Peyer's patch (tissue), 4 donors: ENCODE measurements at regions not wholly inside any gene's neighbourhood (a gene's known extent, or its start where the extent isn't known, plus 50 kb on each side); places are given as distances from the start of the nearest gene placed in this dataset.

Source experiments
- DNase-seq, 3 donors: peaks; one replicate each; pipeline ENCODE4 v3.0.0-alpha.2; 2017 to 2019
- H3K27ac ChIP-seq, 4 donors: fragments of 200-600 bp; sonication (generic); one replicate each; pipeline ENCODE4 v1.5.1; 2016 to 2019
- H3K27me3 ChIP-seq, 2 donors: fragments of 200-600 bp; sonication (generic); one replicate each; pipeline ENCODE4 v1.5.1; 2019
- H3K36me3 ChIP-seq, 3 donors: fragments of 200-600 bp; sonication (generic); one replicate each; pipeline ENCODE4 v1.5.1; 2016 to 2019
- H3K4me1 ChIP-seq, 4 donors: fragments of 200-600 bp; sonication (generic); one replicate each; pipeline ENCODE4 v1.5.1; 2016 to 2019
- H3K4me3 ChIP-seq, 4 donors: fragments of 200-600 bp; sonication (generic); 1 replicate in 3 of 4; 2 replicates in 1 of 4; pipeline ENCODE4 v1.5.1; 2016 to 2019; ENCODE audit warnings: mild to moderate bottlenecking in 1 of 4
- H3K9me3 ChIP-seq, 4 donors: fragments of 200-600 bp; sonication (generic); one replicate each; pipeline ENCODE4 v1.5.1; 2016 to 2019; ENCODE audit warnings: mild to moderate bottlenecking in 1 of 4
- POLR2A ChIP-seq, 2 donors: fragments of 450-650 bp; IDR thresholded peaks; one replicate each; pipeline ENCODE4 v1.5.1; 2017; ENCODE audit warnings: antibody characterized with exemption in 2 of 2, mild to moderate bottlenecking in 2 of 2, moderate library complexity in 2 of 2
- TF ChIP-seq, protein P1 (sequence below), 6 experiments: fragments of 450-650 bp in 4 of 6; fragments of 200-600 bp in 2 of 6; sonication (generic) in 1 of 6; IDR thresholded peaks; one replicate each; pipeline ENCODE4 v1.5.1; 2017 to 2019; ENCODE audit warnings: antibody characterized with exemption in 6 of 6, mild to moderate bottlenecking in 3 of 6, moderate library complexity in 1 of 6

DNA sequence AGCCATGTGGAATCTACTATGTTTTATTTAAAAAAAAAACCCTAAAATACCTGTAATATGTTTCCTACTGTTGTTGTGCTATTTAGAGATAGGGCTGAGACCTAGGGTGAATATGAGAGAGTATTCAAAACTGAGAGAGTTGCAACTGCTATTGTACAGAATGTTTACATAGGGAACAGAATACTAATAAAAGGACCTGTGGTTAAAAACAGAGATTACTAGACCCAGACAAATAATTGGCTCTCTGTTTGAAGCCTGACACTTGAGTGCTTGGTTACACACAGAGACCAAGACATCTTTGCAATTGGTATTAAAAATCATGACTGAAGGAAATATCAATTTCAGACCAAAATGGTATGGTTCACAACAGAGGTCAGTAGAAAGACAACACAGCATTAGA is 278.9 kb upstream of the GIMD1 start:
- Histone ChIP-seq H3K4me3 (no peak overlapping the region), H3K4me1 (no peaks in the 10 kb centered on the region), H3K27ac (no peak overlapping the region), H3K9me3 (no peaks in the 10 kb centered on the region), H3K36me3 (no peaks in the 10 kb centered on the region), H3K27me3 (no peaks in the 10 kb centered on the region)
- TF ChIP-seq POLR2A (IDR thresholded peaks at IDR 0.05): no peak
- TF ChIP-seq, protein P1, sequence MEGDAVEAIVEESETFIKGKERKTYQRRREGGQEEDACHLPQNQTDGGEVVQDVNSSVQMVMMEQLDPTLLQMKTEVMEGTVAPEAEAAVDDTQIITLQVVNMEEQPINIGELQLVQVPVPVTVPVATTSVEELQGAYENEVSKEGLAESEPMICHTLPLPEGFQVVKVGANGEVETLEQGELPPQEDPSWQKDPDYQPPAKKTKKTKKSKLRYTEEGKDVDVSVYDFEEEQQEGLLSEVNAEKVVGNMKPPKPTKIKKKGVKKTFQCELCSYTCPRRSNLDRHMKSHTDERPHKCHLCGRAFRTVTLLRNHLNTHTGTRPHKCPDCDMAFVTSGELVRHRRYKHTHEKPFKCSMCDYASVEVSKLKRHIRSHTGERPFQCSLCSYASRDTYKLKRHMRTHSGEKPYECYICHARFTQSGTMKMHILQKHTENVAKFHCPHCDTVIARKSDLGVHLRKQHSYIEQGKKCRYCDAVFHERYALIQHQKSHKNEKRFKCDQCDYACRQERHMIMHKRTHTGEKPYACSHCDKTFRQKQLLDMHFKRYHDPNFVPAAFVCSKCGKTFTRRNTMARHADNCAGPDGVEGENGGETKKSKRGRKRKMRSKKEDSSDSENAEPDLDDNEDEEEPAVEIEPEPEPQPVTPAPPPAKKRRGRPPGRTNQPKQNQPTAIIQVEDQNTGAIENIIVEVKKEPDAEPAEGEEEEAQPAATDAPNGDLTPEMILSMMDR (IDR thresholded peaks at IDR 0.05): no peak
- no peak for DNase-seq

DNA sequence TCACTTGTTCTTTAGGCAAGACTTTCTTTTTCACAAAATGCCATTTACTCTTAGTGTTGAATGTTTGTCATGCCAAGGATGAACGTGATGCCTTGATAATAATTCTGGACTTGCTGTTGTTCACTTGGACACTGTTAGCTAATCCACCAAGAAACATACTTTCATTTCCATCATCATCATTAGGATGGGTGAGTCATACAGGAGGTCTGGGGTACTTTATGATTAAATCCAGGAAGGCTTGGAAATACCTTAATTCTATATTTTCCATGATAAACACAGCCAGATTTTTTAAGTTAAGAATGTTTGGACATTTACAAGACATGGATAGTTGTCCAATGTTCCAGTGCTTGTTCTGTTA is 260.7 kb upstream of the GIMD1 start:
- Histone ChIP-seq H3K27ac (no peak overlapping the region), H3K27me3 (no peaks in the 10 kb centered on the region), H3K9me3 (no peaks in the 10 kb centered on the region), H3K4me3 (no peak overlapping the region), H3K36me3 (no peaks in the 10 kb centered on the region), H3K4me1 (no peaks in the 10 kb centered on the region)
- DNase-seq: no peak
- TF ChIP-seq, protein P1 (IDR thresholded peaks at IDR 0.05): no peak
- no peak for TF ChIP-seq POLR2A (IDR thresholded peaks at IDR 0.05)

DNA sequence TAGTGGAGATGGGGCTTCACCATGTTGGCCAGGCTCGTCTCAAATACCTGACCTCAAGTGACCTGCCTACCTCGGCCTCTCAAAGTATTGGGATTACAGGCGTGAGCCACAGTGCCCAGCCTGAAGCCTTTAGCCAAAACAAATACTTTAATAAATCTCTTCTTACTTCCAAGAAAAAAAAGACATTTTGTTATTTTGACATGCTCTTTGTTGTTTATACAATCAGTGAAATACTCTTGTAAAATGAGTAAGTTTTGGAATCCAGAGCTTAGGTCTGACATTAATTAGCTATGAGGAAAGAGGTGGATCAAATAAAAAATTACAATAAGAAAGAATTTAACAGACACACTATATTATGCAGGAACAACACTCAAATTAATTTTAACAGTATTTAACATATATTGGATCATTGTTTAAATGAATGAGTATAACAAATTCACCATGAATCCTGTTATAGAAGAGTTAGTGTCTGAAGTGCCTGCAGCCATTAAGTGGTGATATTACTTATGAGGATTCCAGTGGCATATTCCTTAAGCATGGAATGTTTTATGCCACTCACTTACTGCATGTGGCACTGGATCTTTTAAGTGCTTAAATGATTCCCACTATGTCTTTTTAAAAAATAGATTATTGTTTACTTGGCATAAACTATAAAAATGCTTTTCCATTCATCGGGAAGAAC is 260.1 kb upstream of the GIMD1 start:
- Histone ChIP-seq H3K36me3 (no peaks in the 10 kb centered on the region), H3K27me3 (no peaks in the 10 kb centered on the region)
- TF ChIP-seq POLR2A (IDR thresholded peaks at IDR 0.05): no peak
- TF ChIP-seq, protein P1 (IDR thresholded peaks at IDR 0.05): no peak

DNA sequence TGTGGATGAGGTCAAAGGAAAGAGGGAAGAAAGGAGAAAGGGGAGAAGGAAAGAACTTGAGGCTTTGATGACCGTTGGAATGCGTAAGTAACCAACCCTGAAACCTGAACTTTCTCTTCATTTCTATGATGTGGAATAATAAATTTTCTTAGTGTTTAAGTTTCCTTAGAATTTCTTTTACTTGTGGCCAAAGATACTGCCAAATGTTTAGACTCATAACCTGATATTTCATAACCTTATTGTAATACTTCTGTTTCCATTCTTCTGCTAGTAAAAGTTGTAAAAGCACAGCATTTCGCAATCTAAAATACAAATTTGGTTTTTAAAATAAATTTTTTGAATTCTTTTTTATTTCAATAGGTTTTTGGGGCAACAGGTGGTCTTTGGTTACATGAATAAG is 258.5 kb upstream of the GIMD1 start:
- no peak overlapping the region for H3K4me3 ChIP-seq
- H3K27ac ChIP-seq: no peak overlapping the region
- H3K9me3 ChIP-seq: no peaks in the 10 kb centered on the region
- H3K36me3 ChIP-seq: no peaks in the 10 kb centered on the region
- no peaks in the 10 kb centered on the region for H3K27me3 ChIP-seq
- DNase-seq: no peak
- no peaks in the 10 kb centered on the region for H3K4me1 ChIP-seq
- TF ChIP-seq, protein P1 (IDR thresholded peaks at IDR 0.05): no peak
- TF ChIP-seq POLR2A (IDR thresholded peaks at IDR 0.05): no peak

More for the DNA sequence above, 260.1 kb upstream of the GIMD1 start:
- no peak for DNase-seq
- no peak overlapping the region for H3K4me3 ChIP-seq
- H3K27ac ChIP-seq: no peak overlapping the region
- no peaks in the 10 kb centered on the region for H3K9me3 ChIP-seq
- no peaks in the 10 kb centered on the region for H3K4me1 ChIP-seq

DNA sequence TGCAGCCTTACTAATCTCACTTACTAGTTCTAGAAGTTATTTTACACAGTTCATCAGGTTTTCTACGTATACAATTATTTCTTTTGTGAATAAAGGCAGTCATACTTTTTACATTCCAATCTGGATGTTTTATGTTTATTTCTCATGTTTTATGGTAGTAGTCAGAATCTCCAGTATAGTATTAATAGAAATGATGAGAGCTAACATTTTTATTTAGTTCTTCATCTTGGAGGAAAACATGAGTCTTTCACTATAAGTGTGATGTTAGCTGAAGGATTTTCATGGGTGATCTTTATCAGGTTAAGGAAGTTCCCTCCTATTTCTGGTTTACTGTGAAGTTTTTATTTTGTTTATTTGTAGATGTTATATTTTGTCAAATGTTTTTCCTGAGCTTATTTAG is 256.1 kb upstream of the GIMD1 start:
- no peaks in the 10 kb centered on the region for H3K36me3 ChIP-seq
- H3K4me1 ChIP-seq: no peaks in the 10 kb centered on the region
- no peaks in the 10 kb centered on the region for H3K27me3 ChIP-seq
- no peak for DNase-seq
- TF ChIP-seq POLR2A (IDR thresholded peaks at IDR 0.05): no peak
- TF ChIP-seq, protein P1 (IDR thresholded peaks at IDR 0.05): no peak
- no peaks in the 10 kb centered on the region for H3K9me3 ChIP-seq
- no peak overlapping the region for H3K4me3 ChIP-seq
- H3K27ac ChIP-seq: no peak overlapping the region

DNA sequence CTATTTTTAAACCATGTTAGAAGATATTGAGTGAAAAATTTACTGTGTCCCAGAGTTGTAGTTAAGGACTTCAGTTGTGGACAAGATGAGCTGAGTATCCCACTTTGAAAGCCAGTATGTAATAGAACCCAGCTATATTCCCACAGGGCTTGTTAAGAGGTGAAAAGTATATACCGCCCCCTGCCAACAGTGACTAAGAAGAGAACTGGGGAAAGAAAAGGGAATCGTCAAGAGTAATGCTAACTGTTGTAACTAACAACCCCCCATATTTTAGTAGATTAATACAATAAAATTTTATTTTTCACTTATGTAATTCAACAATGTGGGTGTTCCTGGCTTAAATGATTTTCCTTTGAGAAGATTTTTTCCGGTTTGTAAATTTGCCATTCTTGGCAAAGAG is 250.4 kb upstream of the GIMD1 start:
- no peaks in the 10 kb centered on the region for H3K9me3 ChIP-seq
- DNase-seq: no peak
- no peak overlapping the region for H3K27ac ChIP-seq
- H3K4me1 ChIP-seq: no peaks in the 10 kb centered on the region
- H3K27me3 ChIP-seq: no peaks in the 10 kb centered on the region
- H3K4me3 ChIP-seq: no peak overlapping the region
- no peak for TF ChIP-seq POLR2A (IDR thresholded peaks at IDR 0.05)
- TF ChIP-seq, protein P1 (IDR thresholded peaks at IDR 0.05): no peak
- H3K36me3 ChIP-seq: no peaks in the 10 kb centered on the region
